ENCODE measurements at regions not wholly inside any gene's neighbourhood (a gene's known extent, or its start where the extent isn't known, plus 50 kb on each side); places are given as distances from the start of the nearest gene placed in this dataset.

- Histone ChIP-seq H2AFZ (ENCODE audit: insufficient read depth, low read depth, low read length, poor library complexity, severe bottlenecking) (no peak overlapping the region), H3K36me3 (replicated peaks in 1 of 2; ENCODE audit: control insufficient read depth in 1 of 2, insufficient read depth in 2 of 2, low read length in 2 of 2) (no peaks in the 10 kb centered on the region), H3K27ac (ENCODE audit: low read depth in 1 of 2, low read length in 2 of 2) (no peak overlapping the region), H3K9me3 (replicated peaks in 1 of 2; ENCODE audit: control insufficient read depth in 1 of 2, insufficient read depth in 1 of 2, low read length in 2 of 2) (no peaks in the 10 kb centered on the region), H4K20me1 (ENCODE audit: insufficient read depth, low read length) (no peaks in the 10 kb centered on the region), H3K27me3 (ENCODE audit: control insufficient read depth in 2 of 2, insufficient read depth in 2 of 2, low read length in 2 of 2) (no peaks in the 10 kb centered on the region), H3K4me3 (replicated peaks in 1 of 3; ENCODE audit: low read depth in 2 of 3, low read length in 3 of 3) (no peak overlapping the region), H3K9ac (ENCODE audit: insufficient read depth, low read length, poor library complexity, severe bottlenecking) (no peak overlapping the region), H3K4me2 (replicated peaks; ENCODE audit: extremely low read depth, low read length, poor library complexity, severe bottlenecking) (no peak overlapping the region), H3K79me2 (ENCODE audit: insufficient read depth, low read length) (no peaks in the 10 kb centered on the region), H3K4me1 (ENCODE audit: control insufficient read depth in 1 of 2, insufficient read depth in 2 of 2, low read length in 2 of 2) (no peaks in the 10 kb centered on the region)
- no peak for TF ChIP-seq CTCF (IDR thresholded peaks at IDR 0.05)
- Mint-ChIP-seq H3K27me3 (ENCODE audit: low read depth in 3 of 3) (peaks cover 0 to 3% (median 0%) of the 10 kb centered on the region in 3 donors), H3K4me3 (no peak overlapping the region), H3K4me1 (no peaks in the 10 kb centered on the region), H3K27ac (no peak overlapping the region), H3K9me3 (peaks cover 0 to 2% (median 0%) of the 10 kb centered on the region in 7 donors), H3K36me3 (no peaks in the 10 kb centered on the region)
- intact Hi-C loops (cut with micrococcal nuclease): no loop called here
- no peak for DNase-seq
Observed at GRCh38 chr5:119945691-119946090, 316.3 kb downstream of the FAM170A start.

GRCh38 chr5:119948162-119948561 is 318.8 kb downstream of the FAM170A start:
- H3K4me3 Mint-ChIP-seq: no peak overlapping the region
- no peak overlapping the region for H3K27ac Mint-ChIP-seq
- no peak overlapping the region for H3K4me3 ChIP-seq (replicated peaks in 1 of 3; ENCODE audit: low read depth in 2 of 3, low read length in 3 of 3)
- TF ChIP-seq CTCF (IDR thresholded peaks at IDR 0.05): no peak
- no peaks in the 10 kb centered on the region for H3K36me3 ChIP-seq (replicated peaks in 1 of 2; ENCODE audit: control insufficient read depth in 1 of 2, insufficient read depth in 2 of 2, low read length in 2 of 2)
- H3K9ac ChIP-seq (ENCODE audit: insufficient read depth, low read length, poor library complexity, severe bottlenecking): no peak overlapping the region
- no peaks in the 10 kb centered on the region for H3K27me3 ChIP-seq (ENCODE audit: control insufficient read depth in 2 of 2, insufficient read depth in 2 of 2, low read length in 2 of 2)
- H3K4me2 ChIP-seq (replicated peaks; ENCODE audit: extremely low read depth, low read length, poor library complexity, severe bottlenecking): no peak overlapping the region
- H3K9me3 Mint-ChIP-seq: peaks cover 0 to 2% (median 0%) of the 10 kb centered on the region in 7 donors
- H3K36me3 Mint-ChIP-seq: no peaks in the 10 kb centered on the region
- no peaks in the 10 kb centered on the region for H3K4me1 ChIP-seq (ENCODE audit: control insufficient read depth in 1 of 2, insufficient read depth in 2 of 2, low read length in 2 of 2)
- no peak overlapping the region for H3K27ac ChIP-seq (ENCODE audit: low read depth in 1 of 2, low read length in 2 of 2)
- H3K4me1 Mint-ChIP-seq: no peaks in the 10 kb centered on the region
- no peaks in the 10 kb centered on the region for H4K20me1 ChIP-seq (ENCODE audit: insufficient read depth, low read length)
- WGBS (ENCODE audit: insufficient coverage): 67% methylated on average over 1 of the region's 1 CpG
- no peaks in the 10 kb centered on the region for H3K9me3 ChIP-seq (replicated peaks in 1 of 2; ENCODE audit: control insufficient read depth in 1 of 2, insufficient read depth in 1 of 2, low read length in 2 of 2)
- no peaks in the 10 kb centered on the region for H3K79me2 ChIP-seq (ENCODE audit: insufficient read depth, low read length)
- intact Hi-C loops (cut with micrococcal nuclease): no loop called here
- H3K27me3 Mint-ChIP-seq (ENCODE audit: low read depth in 3 of 3): peaks cover 0 to 4% (median 0%) of the 10 kb centered on the region in 3 donors
- no peak overlapping the region for H2AFZ ChIP-seq (ENCODE audit: insufficient read depth, low read depth, low read length, poor library complexity, severe bottlenecking)
- no peak for DNase-seq
